ENCODE measurements at regions not wholly inside any gene's neighbourhood (a gene's known extent, or its start where the extent isn't known, plus 50 kb on each side); places are given as distances from the start of the nearest gene placed in this dataset.

GRCh38 chr3:98699132-98699531 is 64.0 kb upstream of the ST3GAL6 start:
- Histone ChIP-seq H3K4me1 (ENCODE audit: insufficient read depth, low read length, poor library complexity, severe bottlenecking) (no peaks in the 10 kb centered on the region), H3K4me3 (ENCODE audit: low read depth, low read length, poor library complexity, severe bottlenecking) (no peak overlapping the region), H4K20me1 (ENCODE audit: insufficient read depth, low read length) (no peaks in the 10 kb centered on the region), H3K79me2 (ENCODE audit: insufficient read depth, low read depth, low read length) (no peaks in the 10 kb centered on the region), H3K4me2 (ENCODE audit: low read length) (no peak overlapping the region), H2AFZ (ENCODE audit: low read length) (no peak overlapping the region), H3K27ac (ENCODE audit: low read depth, low read length, poor library complexity, severe bottlenecking) (no peak overlapping the region), H3K9me2 (ENCODE audit: insufficient read depth, low read length) (no peaks in the 10 kb centered on the region), H3K36me3 (ENCODE audit: insufficient read depth, low read length) (no peaks in the 10 kb centered on the region), H3K9me3 (ENCODE audit: low read length) (no peaks in the 10 kb centered on the region)
- intact Hi-C loops (cut with micrococcal nuclease; ENCODE audit: unreplicated experiment), result no loop called here
- no TSS peak for BruUV-seq (replicated peaks)
- CTCF ChIA-PET (ENCODE audit: unreplicated experiment), result no interaction called here
- TF ChIP-seq EZH2phosphoT487 (IDR thresholded peaks at IDR 0.05; ENCODE audit: borderline replicate concordance, low read depth, low read length) (no peak), CTCF (conservative IDR thresholded peaks at IDR 0.05; ENCODE audit: low read length) (no peak)
- POLR2A ChIA-PET, result no interaction called here
- DNase-seq (ENCODE audit: low spot score), result no peak

GRCh38 chr3:98701071-98701675 is 62.0 kb upstream of the ST3GAL6 start:
- no peaks in the 10 kb centered on the region for H3K4me1 ChIP-seq (ENCODE audit: insufficient read depth, low read length, poor library complexity, severe bottlenecking)
- H3K27ac ChIP-seq (ENCODE audit: low read depth, low read length, poor library complexity, severe bottlenecking), result no peak overlapping the region
- H3K9me2 ChIP-seq (ENCODE audit: insufficient read depth, low read length), result no peaks in the 10 kb centered on the region
- TF ChIP-seq CTCF (conservative IDR thresholded peaks at IDR 0.05; ENCODE audit: low read length) (no peak), EZH2phosphoT487 (IDR thresholded peaks at IDR 0.05; ENCODE audit: borderline replicate concordance, low read depth, low read length) (no peak)
- no TSS peak for BruUV-seq (replicated peaks)
- no peaks in the 10 kb centered on the region for H3K9me3 ChIP-seq (ENCODE audit: low read length)
- H4K20me1 ChIP-seq (ENCODE audit: insufficient read depth, low read length), result no peaks in the 10 kb centered on the region
- intact Hi-C loops (cut with micrococcal nuclease; ENCODE audit: unreplicated experiment), result no loop called here
- CTCF ChIA-PET (ENCODE audit: unreplicated experiment), result no interaction called here
- H3K4me2 ChIP-seq (ENCODE audit: low read length), result no peak overlapping the region
- H3K4me3 ChIP-seq (ENCODE audit: low read depth, low read length, poor library complexity, severe bottlenecking), result no peak overlapping the region
- no peak for DNase-seq (ENCODE audit: low spot score)
- no peak overlapping the region for H2AFZ ChIP-seq (ENCODE audit: low read length)
- H3K36me3 ChIP-seq (ENCODE audit: insufficient read depth, low read length), result no peaks in the 10 kb centered on the region
- POLR2A ChIA-PET, result interaction anchor here (1.1 kb wide), 1 partner anchor 9 kb away, joined by 3 read pairs; no protein-coding TSS in a partner anchor
- H3K79me2 ChIP-seq (ENCODE audit: insufficient read depth, low read depth, low read length), result no peaks in the 10 kb centered on the region

GRCh38 chr3:98702166-98702565 is 61.0 kb upstream of the ST3GAL6 start:
- H3K4me1 ChIP-seq (ENCODE audit: insufficient read depth, low read length, poor library complexity, severe bottlenecking), result no peaks in the 10 kb centered on the region
- DNase-seq (ENCODE audit: low spot score), result no peak
- intact Hi-C loops (cut with micrococcal nuclease; ENCODE audit: unreplicated experiment), result no loop called here
- TF ChIP-seq EZH2phosphoT487 (IDR thresholded peaks at IDR 0.05; ENCODE audit: borderline replicate concordance, low read depth, low read length), result no peak
- TF ChIP-seq CTCF (conservative IDR thresholded peaks at IDR 0.05; ENCODE audit: low read length), result no peak
- H3K79me2 ChIP-seq (ENCODE audit: insufficient read depth, low read depth, low read length), result no peaks in the 10 kb centered on the region
- no peaks in the 10 kb centered on the region for H3K36me3 ChIP-seq (ENCODE audit: insufficient read depth, low read length)
- H2AFZ ChIP-seq (ENCODE audit: low read length), result no peak overlapping the region
- ChIA-PET CTCF (ENCODE audit: unreplicated experiment) (no interaction called here), POLR2A (no interaction called here)
- no peak overlapping the region for H3K4me3 ChIP-seq (ENCODE audit: low read depth, low read length, poor library complexity, severe bottlenecking)
- BruUV-seq (replicated peaks), result no TSS peak
- H3K9me2 ChIP-seq (ENCODE audit: insufficient read depth, low read length), result no peaks in the 10 kb centered on the region
- no peaks in the 10 kb centered on the region for H4K20me1 ChIP-seq (ENCODE audit: insufficient read depth, low read length)
- H3K27ac ChIP-seq (ENCODE audit: low read depth, low read length, poor library complexity, severe bottlenecking), result no peak overlapping the region
- no peak overlapping the region for H3K4me2 ChIP-seq (ENCODE audit: low read length)
- no peaks in the 10 kb centered on the region for H3K9me3 ChIP-seq (ENCODE audit: low read length)

Measured in OCI-LY7 (cell line).